PC-9 (cell line): ENCODE measurements at regions not wholly inside any gene's neighbourhood (a gene's known extent, or its start where the extent isn't known, plus 50 kb on each side); places are given as distances from the start of the nearest gene placed in this dataset.
A peak's percentile ranks its signal among the peaks of the same experiment; 100 is the strongest.

ENCODE experiments used
- BruUV-seq: library from RNA; stranded (reverse); fragments of 400-500 nt; replicated peaks from 2 replicates; lab custom pipeline; 2021; lab: Mats Ljungman, UMichigan
- CTCF ChIA-PET: fragments of 300-600 bp; sonication (Branson Sonifier 250); formaldehyde crosslinking; loops from one replicate; lab custom pipeline; 2022; ENCODE audit warnings: antibody characterized with exemption; lab: Charles Lee
- POLR2A ChIA-PET: fragments of 300-600 bp; sonication (Branson Sonifier 250); formaldehyde crosslinking; loops from one replicate; lab custom pipeline; 2022; ENCODE audit warnings: antibody characterized with exemption; ENCODE audit not compliant: unreplicated experiment; lab: Charles Lee
- DNase-seq, 2 experiments: peaks; one replicate each; pipeline versions ENCODE4 v3.0.0 to v3.0.0-alpha.2; 2015 to 2022; ENCODE audit warnings: mixed read lengths in 1 of 2
- H2AFZ ChIP-seq: fragments of 200-600 bp; sonication (generic); 2 replicates; pipeline ENCODE4 v1.8.1; 2017; ENCODE audit warnings: antibody characterized with exemption
- H3F3A ChIP-seq: fragments of 200-600 bp; sonication (generic); 2 replicates; pipeline ENCODE4 v1.8.1; 2017; ENCODE audit warnings: antibody characterized with exemption, mild to moderate bottlenecking, low read depth; ENCODE audit not compliant: insufficient read depth
- H3K27ac ChIP-seq: fragments of 200-600 bp; sonication (generic); 2 replicates; pipeline ENCODE4 v1.6.1; 2016; ENCODE audit warnings: mixed run types
- H3K27me3 ChIP-seq: fragments of 200-600 bp; sonication (generic); 2 replicates; pipeline ENCODE4 v1.6.1; 2016; ENCODE audit warnings: low read depth, mixed run types; ENCODE audit not compliant: insufficient read depth
- H3K36me3 ChIP-seq: fragments of 200-600 bp; sonication (generic); 2 replicates; pipeline ENCODE4 v1.6.1; 2016; ENCODE audit warnings: low read depth, mixed run types
- H3K4me1 ChIP-seq: fragments of 200-600 bp; sonication (generic); replicated peaks from 2 replicates; pipeline ENCODE4 v1.6.1; 2016; ENCODE audit warnings: mixed run types; ENCODE audit not compliant: insufficient read depth
- H3K4me2 ChIP-seq: fragments of 200-600 bp; sonication (generic); 2 replicates; pipeline ENCODE4 v1.6.1; 2017; ENCODE audit warnings: mixed run types
- H3K4me3 ChIP-seq: fragments of 200-600 bp; sonication (generic); 2 replicates; pipeline ENCODE4 v1.6.1; 2016; ENCODE audit warnings: mixed run types
- H3K79me2 ChIP-seq: fragments of 200-600 bp; sonication (generic); 2 replicates; pipeline ENCODE4 v1.6.1; 2017; ENCODE audit warnings: low read depth, mixed run types
- H3K9me2 ChIP-seq: fragments of 200-600 bp; sonication (generic); 2 replicates; pipeline ENCODE4 v1.8.1; 2017; ENCODE audit warnings: mild to moderate bottlenecking; ENCODE audit not compliant: insufficient read depth
- H3K9me3 ChIP-seq: fragments of 200-600 bp; sonication (generic); 2 replicates; pipeline ENCODE4 v1.8.1; 2016; ENCODE audit warnings: low read depth; ENCODE audit not compliant: insufficient read depth
- H4K20me1 ChIP-seq: fragments of 200-600 bp; sonication (generic); 2 replicates; pipeline ENCODE4 v1.8.1; 2017; ENCODE audit not compliant: insufficient read depth
- CTCF ChIP-seq: fragments of 200-600 bp; sonication (generic); conservative IDR thresholded peaks from 2 replicates; pipeline ENCODE4 v1.6.1; 2017; ENCODE audit warnings: mixed run types, antibody characterized with exemption, mild to moderate bottlenecking, moderate library complexity
- EZH2 ChIP-seq: fragments of 200-600 bp; sonication (generic); IDR thresholded peaks from 2 replicates; pipeline ENCODE4 v1.8.0; 2017; ENCODE audit warnings: antibody characterized with exemption, low read depth
- intact Hi-C: fragments of 100-400 bp; cut with micrococcal nuclease; formaldehyde crosslinking; loops from one replicate; pipeline ENCODE4 v1.10.0; 2022; ENCODE audit not compliant: unreplicated experiment

GRCh38 chr3:94548581-94549316, 485.9 kb downstream of the NSUN3 start:
- no peak for DNase-seq
- intact Hi-C loops = no loop called here
- no peak for TF ChIP-seq EZH2
- TF ChIP-seq CTCF = no peak
- BruUV-seq = no TSS peak
- no peaks in the 10 kb centered on the region for H3K27me3 ChIP-seq
- H3F3A ChIP-seq = no peaks in the 10 kb centered on the region
- no peak overlapping the region for H3K4me2 ChIP-seq
- no peak overlapping the region for H3K27ac ChIP-seq
- no peaks in the 10 kb centered on the region for H3K79me2 ChIP-seq
- POLR2A ChIA-PET = no interaction called here
- H2AFZ ChIP-seq = no peak overlapping the region
- no peaks in the 10 kb centered on the region for H4K20me1 ChIP-seq
- CTCF ChIA-PET = interaction anchor here (0.7 kb wide), 1 partner anchor 294 kb away, joined by 8 read pairs; no protein-coding TSS in a partner anchor
- no peaks in the 10 kb centered on the region for H3K36me3 ChIP-seq
- no peak overlapping the region for H3K4me3 ChIP-seq
- no peaks in the 10 kb centered on the region for H3K4me1 ChIP-seq
- no peaks in the 10 kb centered on the region for H3K9me3 ChIP-seq
- H3K9me2 ChIP-seq = peaks cover 1% of the 10 kb centered on the region; the same call in 1 of the 2 replicates

DNA sequence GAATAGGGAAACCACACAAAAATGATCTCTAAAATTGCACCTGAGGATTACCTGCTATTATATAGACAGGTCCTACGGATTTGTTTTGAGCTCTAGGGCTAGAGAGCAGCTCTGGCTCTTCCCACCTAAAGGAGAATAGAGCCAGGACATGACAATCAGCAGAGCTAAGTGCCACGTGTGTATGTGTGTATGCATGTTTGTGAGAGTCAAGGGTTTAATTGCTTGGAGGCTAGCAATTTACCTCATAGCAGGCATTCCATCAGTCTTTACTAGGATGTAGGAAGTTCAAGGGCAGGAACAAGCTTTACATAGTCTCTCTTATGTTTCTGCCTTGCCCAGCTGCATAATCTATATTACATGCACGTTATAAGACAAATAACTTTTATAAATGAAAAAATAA, 498.2 kb downstream of the NSUN3 start:
- ChIA-PET POLR2A (no interaction called here), CTCF (no interaction called here)
- DNase-seq = no peak
- Histone ChIP-seq H3K9me3 (no peaks in the 10 kb centered on the region), H3F3A (no peaks in the 10 kb centered on the region), H3K27me3 (no peaks in the 10 kb centered on the region), H3K79me2 (no peaks in the 10 kb centered on the region), H3K4me3 (no peak overlapping the region), H3K4me1 (no peaks in the 10 kb centered on the region), H4K20me1 (no peaks in the 10 kb centered on the region), H2AFZ (0 out of 2 replicates have a peak overlapping the region, but pooled peaks have one; percentile 7), H3K4me2 (no peak overlapping the region), H3K27ac (no peak overlapping the region), H3K9me2 (no peaks in the 10 kb centered on the region), H3K36me3 (no peaks in the 10 kb centered on the region)
- BruUV-seq = no TSS peak
- TF ChIP-seq CTCF (no peak), EZH2 (no peak)
- intact Hi-C loops = no loop called here

GRCh38 chr3:94564247-94564646, 501.4 kb downstream of the NSUN3 start:
- POLR2A ChIA-PET = no interaction called here
- intact Hi-C loops = no loop called here
- Histone ChIP-seq H3K4me3 (no peak overlapping the region), H3K4me2 (no peak overlapping the region), H3K9me2 (no peaks in the 10 kb centered on the region), H3K27ac (no peak overlapping the region), H4K20me1 (no peaks in the 10 kb centered on the region), H2AFZ (no peak overlapping the region), H3K27me3 (no peaks in the 10 kb centered on the region), H3F3A (no peaks in the 10 kb centered on the region), H3K9me3 (no peaks in the 10 kb centered on the region), H3K4me1 (no peaks in the 10 kb centered on the region), H3K36me3 (no peaks in the 10 kb centered on the region), H3K79me2 (no peaks in the 10 kb centered on the region)
- no peak for DNase-seq
- CTCF ChIA-PET = no interaction called here
- BruUV-seq = no TSS peak
- TF ChIP-seq EZH2 (no peak), CTCF (no peak)
